ENCODE measurements at regions not wholly inside any gene's neighbourhood (a gene's known extent, or its start where the extent isn't known, plus 50 kb on each side); places are given as distances from the start of the nearest gene placed in this dataset.

- Histone ChIP-seq H3K36me3 (ENCODE audit: insufficient read depth, low read depth, low read length) (no peaks in the 10 kb centered on the region), H3K27me3 (ENCODE audit: insufficient read depth, low read length) (no peaks in the 10 kb centered on the region), H3K9ac (ENCODE audit: low read depth, low read length) (no peak overlapping the region), H3K4me3 (ENCODE audit: low read length) (no peak overlapping the region), H3K4me1 (ENCODE audit: insufficient read depth, low read length) (no peaks in the 10 kb centered on the region), H3K9me3 (ENCODE audit: insufficient read depth, low read depth, low read length) (peaks cover 10% of the 10 kb centered on the region; the same call in 1 of the 2 replicates), H3K27ac (ENCODE audit: low read length) (no peak overlapping the region)
These were observed 253.1 kb upstream of the SYT1 start for GRCh38 chr12:78611504-78611903.

- no peaks in the 10 kb centered on the region for H3K36me3 ChIP-seq (ENCODE audit: insufficient read depth, low read depth, low read length)
- H3K9ac ChIP-seq (ENCODE audit: low read depth, low read length), result no peak overlapping the region
- H3K4me1 ChIP-seq (ENCODE audit: insufficient read depth, low read length), result no peaks in the 10 kb centered on the region
- no peak overlapping the region for H3K27ac ChIP-seq (ENCODE audit: low read length)
- H3K4me3 ChIP-seq (ENCODE audit: low read length), result no peak overlapping the region
- no peaks in the 10 kb centered on the region for H3K27me3 ChIP-seq (ENCODE audit: insufficient read depth, low read length)
- H3K9me3 ChIP-seq (ENCODE audit: insufficient read depth, low read depth, low read length), result peaks cover 10% of the 10 kb centered on the region; the same call in 1 of the 2 replicates
These were observed 252.4 kb upstream of the SYT1 start for GRCh38 chr12:78612190-78612589.

GRCh38 chr12:78617683-78618082 is 246.9 kb upstream of the SYT1 start:
- Histone ChIP-seq H3K9me3 (ENCODE audit: insufficient read depth, low read depth, low read length) (no peaks in the 10 kb centered on the region), H3K9ac (ENCODE audit: low read depth, low read length) (no peak overlapping the region), H3K27ac (ENCODE audit: low read length) (no peak overlapping the region), H3K36me3 (ENCODE audit: insufficient read depth, low read depth, low read length) (no peaks in the 10 kb centered on the region), H3K4me3 (ENCODE audit: low read length) (no peak overlapping the region), H3K27me3 (ENCODE audit: insufficient read depth, low read length) (no peaks in the 10 kb centered on the region), H3K4me1 (ENCODE audit: insufficient read depth, low read length) (no peaks in the 10 kb centered on the region)

GRCh38 chr12:78622529-78623195 is 241.9 kb upstream of the SYT1 start:
- Histone ChIP-seq H3K9ac (ENCODE audit: low read depth, low read length) (no peak overlapping the region), H3K27me3 (ENCODE audit: insufficient read depth, low read length) (no peaks in the 10 kb centered on the region), H3K4me1 (ENCODE audit: insufficient read depth, low read length) (no peaks in the 10 kb centered on the region), H3K4me3 (ENCODE audit: low read length) (no peak overlapping the region), H3K36me3 (ENCODE audit: insufficient read depth, low read depth, low read length) (no peaks in the 10 kb centered on the region), H3K9me3 (ENCODE audit: insufficient read depth, low read depth, low read length) (no peaks in the 10 kb centered on the region), H3K27ac (ENCODE audit: low read length) (no peak overlapping the region)

- Histone ChIP-seq H3K27me3 (ENCODE audit: insufficient read depth, low read length) (no peaks in the 10 kb centered on the region), H3K9ac (ENCODE audit: low read depth, low read length) (no peak overlapping the region), H3K9me3 (ENCODE audit: insufficient read depth, low read depth, low read length) (peaks cover 4% of the 10 kb centered on the region; the same call in 1 of the 2 replicates), H3K27ac (ENCODE audit: low read length) (no peak overlapping the region), H3K4me3 (ENCODE audit: low read length) (no peak overlapping the region), H3K36me3 (ENCODE audit: insufficient read depth, low read depth, low read length) (no peaks in the 10 kb centered on the region), H3K4me1 (ENCODE audit: insufficient read depth, low read length) (no peaks in the 10 kb centered on the region)
These were observed 236.0 kb upstream of the SYT1 start for GRCh38 chr12:78628491-78629100.

- Histone ChIP-seq H3K4me3 (ENCODE audit: low read length) (no peak overlapping the region), H3K27ac (ENCODE audit: low read length) (no peak overlapping the region), H3K9me3 (ENCODE audit: insufficient read depth, low read depth, low read length) (peaks cover under 1% of the 10 kb centered on the region; the same call in 1 of the 2 replicates), H3K27me3 (ENCODE audit: insufficient read depth, low read length) (no peaks in the 10 kb centered on the region), H3K9ac (ENCODE audit: low read depth, low read length) (no peak overlapping the region), H3K4me1 (ENCODE audit: insufficient read depth, low read length) (peaks cover 5% of the 10 kb centered on the region; the same call in 1 of the 2 replicates), H3K36me3 (ENCODE audit: insufficient read depth, low read depth, low read length) (no peaks in the 10 kb centered on the region)
These were observed 228.2 kb upstream of the SYT1 start for GRCh38 chr12:78636231-78636855.

- Histone ChIP-seq H3K4me1 (ENCODE audit: insufficient read depth, low read length) (no peaks in the 10 kb centered on the region), H3K9me3 (ENCODE audit: insufficient read depth, low read depth, low read length) (no peaks in the 10 kb centered on the region), H3K36me3 (ENCODE audit: insufficient read depth, low read depth, low read length) (no peaks in the 10 kb centered on the region), H3K27ac (ENCODE audit: low read length) (no peak overlapping the region), H3K9ac (ENCODE audit: low read depth, low read length) (no peak overlapping the region), H3K27me3 (ENCODE audit: insufficient read depth, low read length) (peaks cover 25% of the 10 kb centered on the region), H3K4me3 (ENCODE audit: low read length) (no peak overlapping the region)
These were observed 222.6 kb upstream of the SYT1 start for GRCh38 chr12:78641837-78642423.

GRCh38 chr12:78645956-78646355 is 218.6 kb upstream of the SYT1 start:
- no peak overlapping the region for H3K27ac ChIP-seq (ENCODE audit: low read length)
- no peaks in the 10 kb centered on the region for H3K4me1 ChIP-seq (ENCODE audit: insufficient read depth, low read length)
- no peak overlapping the region for H3K4me3 ChIP-seq (ENCODE audit: low read length)
- H3K9ac ChIP-seq (ENCODE audit: low read depth, low read length), result no peak overlapping the region
- no peaks in the 10 kb centered on the region for H3K9me3 ChIP-seq (ENCODE audit: insufficient read depth, low read depth, low read length)
- peaks cover 52% of the 10 kb centered on the region for H3K27me3 ChIP-seq (ENCODE audit: insufficient read depth, low read length)
- H3K36me3 ChIP-seq (ENCODE audit: insufficient read depth, low read depth, low read length), result no peaks in the 10 kb centered on the region

GRCh38 chr12:78651755-78652154 is 212.8 kb upstream of the SYT1 start:
- Histone ChIP-seq H3K27me3 (ENCODE audit: insufficient read depth, low read length) (peaks cover 87% of the 10 kb centered on the region), H3K4me3 (ENCODE audit: low read length) (no peak overlapping the region), H3K4me1 (ENCODE audit: insufficient read depth, low read length) (no peaks in the 10 kb centered on the region), H3K9me3 (ENCODE audit: insufficient read depth, low read depth, low read length) (no peaks in the 10 kb centered on the region), H3K36me3 (ENCODE audit: insufficient read depth, low read depth, low read length) (no peaks in the 10 kb centered on the region), H3K27ac (ENCODE audit: low read length) (no peak overlapping the region), H3K9ac (ENCODE audit: low read depth, low read length) (no peak overlapping the region)

- Histone ChIP-seq H3K4me1 (ENCODE audit: insufficient read depth, low read length) (no peaks in the 10 kb centered on the region), H3K27me3 (ENCODE audit: insufficient read depth, low read length) (peaks cover 10% of the 10 kb centered on the region; the same call in 1 of the 2 replicates), H3K4me3 (ENCODE audit: low read length) (no peak overlapping the region), H3K27ac (ENCODE audit: low read length) (no peak overlapping the region), H3K9ac (ENCODE audit: low read depth, low read length) (no peak overlapping the region), H3K36me3 (ENCODE audit: insufficient read depth, low read depth, low read length) (no peaks in the 10 kb centered on the region), H3K9me3 (ENCODE audit: insufficient read depth, low read depth, low read length) (no peaks in the 10 kb centered on the region)
These were observed 198.0 kb upstream of the SYT1 start for GRCh38 chr12:78666584-78666983.

GRCh38 chr12:78671295-78671694 is 193.3 kb upstream of the SYT1 start:
- Histone ChIP-seq H3K9me3 (ENCODE audit: insufficient read depth, low read depth, low read length) (no peaks in the 10 kb centered on the region), H3K4me1 (ENCODE audit: insufficient read depth, low read length) (no peaks in the 10 kb centered on the region), H3K27me3 (ENCODE audit: insufficient read depth, low read length) (peaks cover 10% of the 10 kb centered on the region; the same call in 1 of the 2 replicates), H3K27ac (ENCODE audit: low read length) (no peak overlapping the region), H3K9ac (ENCODE audit: low read depth, low read length) (no peak overlapping the region), H3K4me3 (ENCODE audit: low read length) (no peak overlapping the region), H3K36me3 (ENCODE audit: insufficient read depth, low read depth, low read length) (no peaks in the 10 kb centered on the region)
